Stomach (tissue), 4 donors: ENCODE measurements at regions not wholly inside any gene's neighbourhood (a gene's known extent, or its start where the extent isn't known, plus 50 kb on each side); places are given as distances from the start of the nearest gene placed in this dataset.

Source experiments
- EP300 ChIP-seq: sonication (generic); formaldehyde crosslinking; IDR thresholded peaks from one replicate; pipeline ENCODE4 v1.6.1; 2017; ENCODE audit warnings: antibody characterized with exemption
- POLR2A ChIP-seq, 4 donors: fragments of 450-650 bp; IDR thresholded peaks; one replicate each; pipeline ENCODE4 v1.6.1; 2016; ENCODE audit warnings: antibody characterized with exemption in 4 of 4, control low read depth in 2 of 4, mild to moderate bottlenecking in 1 of 4, moderate library complexity in 1 of 4
- POLR2AphosphoS5 ChIP-seq, 3 donors: sonication (generic); formaldehyde crosslinking; IDR thresholded peaks; one replicate each; pipeline ENCODE4 v1.6.1; 2016; ENCODE audit warnings: antibody characterized with exemption in 3 of 3
- TF ChIP-seq, protein P1 (sequence below), 7 experiments: fragments of 450-650 bp in 4 of 7; fragments of 200-600 bp in 3 of 7; sonication (generic) in 3 of 7; IDR thresholded peaks; one replicate each; pipeline ENCODE4 v1.5.1; 2016 to 2019; ENCODE audit warnings: antibody characterized with exemption in 7 of 7, control low read depth in 2 of 7, mild to moderate bottlenecking in 1 of 7

- no peak for TF ChIP-seq POLR2A (IDR thresholded peaks at IDR 0.05)
- TF ChIP-seq POLR2AphosphoS5 (IDR thresholded peaks at IDR 0.05): no peak
- TF ChIP-seq, protein P1, sequence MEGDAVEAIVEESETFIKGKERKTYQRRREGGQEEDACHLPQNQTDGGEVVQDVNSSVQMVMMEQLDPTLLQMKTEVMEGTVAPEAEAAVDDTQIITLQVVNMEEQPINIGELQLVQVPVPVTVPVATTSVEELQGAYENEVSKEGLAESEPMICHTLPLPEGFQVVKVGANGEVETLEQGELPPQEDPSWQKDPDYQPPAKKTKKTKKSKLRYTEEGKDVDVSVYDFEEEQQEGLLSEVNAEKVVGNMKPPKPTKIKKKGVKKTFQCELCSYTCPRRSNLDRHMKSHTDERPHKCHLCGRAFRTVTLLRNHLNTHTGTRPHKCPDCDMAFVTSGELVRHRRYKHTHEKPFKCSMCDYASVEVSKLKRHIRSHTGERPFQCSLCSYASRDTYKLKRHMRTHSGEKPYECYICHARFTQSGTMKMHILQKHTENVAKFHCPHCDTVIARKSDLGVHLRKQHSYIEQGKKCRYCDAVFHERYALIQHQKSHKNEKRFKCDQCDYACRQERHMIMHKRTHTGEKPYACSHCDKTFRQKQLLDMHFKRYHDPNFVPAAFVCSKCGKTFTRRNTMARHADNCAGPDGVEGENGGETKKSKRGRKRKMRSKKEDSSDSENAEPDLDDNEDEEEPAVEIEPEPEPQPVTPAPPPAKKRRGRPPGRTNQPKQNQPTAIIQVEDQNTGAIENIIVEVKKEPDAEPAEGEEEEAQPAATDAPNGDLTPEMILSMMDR (IDR thresholded peaks at IDR 0.05): no peak
- no peak for TF ChIP-seq EP300
Observed at GRCh38 chr12:91718326-91718725, 427.3 kb downstream of the BTG1 start.
